GM12875 (cell line): ENCODE measurements at regions not wholly inside any gene's neighbourhood (a gene's known extent, or its start where the extent isn't known, plus 50 kb on each side); places are given as distances from the start of the nearest gene placed in this dataset.

Experiments used
- H3K4me3 ChIP-seq: one replicate; pipeline ENCODE4 v1.5.1; 2011; ENCODE audit warnings: low read depth, low read length, control low read depth
- CTCF ChIP-seq: IDR thresholded peaks from 2 replicates; pipeline ENCODE4 v1.5.1; 2011; ENCODE audit warnings: low read depth, mild to moderate bottlenecking, control low read depth, inconsistent platforms, low read length, moderate library complexity, borderline replicate concordance; ENCODE audit not compliant: insufficient read depth

GRCh38 chr7:22618528-22618927 lies 108.5 kb upstream of the IL6 start:
- H3K4me3 ChIP-seq: no peak overlapping the region
- no peak for TF ChIP-seq CTCF

- no peak for TF ChIP-seq CTCF
- no peak overlapping the region for H3K4me3 ChIP-seq
These were observed 109.8 kb upstream of the IL6 start for GRCh38 chr7:22617166-22617565.

- no peak for TF ChIP-seq CTCF
- H3K4me3 ChIP-seq: no peak overlapping the region
These were observed 113.5 kb upstream of the IL6 start for GRCh38 chr7:22613496-22613895.

- no peak overlapping the region for H3K4me3 ChIP-seq
- no peak for TF ChIP-seq CTCF
These were observed 112.8 kb upstream of the STEAP1B start for GRCh38 chr7:22612776-22613175.

- H3K4me3 ChIP-seq: no peak overlapping the region
- TF ChIP-seq CTCF: no peak
These were observed 111.7 kb upstream of the STEAP1B start for GRCh38 chr7:22611758-22612079.

GRCh38 chr7:22610951-22611757 lies 111.2 kb upstream of the STEAP1B start:
- TF ChIP-seq CTCF: no peak
- H3K4me3 ChIP-seq: no peak overlapping the region

- no peak for TF ChIP-seq CTCF
- H3K4me3 ChIP-seq: no peak overlapping the region
These were observed 110.3 kb upstream of the STEAP1B start for GRCh38 chr7:22610263-22610662.
